Mesenteric fat pad (tissue), 1 donor: ENCODE measurements at regions not wholly inside any gene's neighbourhood (a gene's known extent, or its start where the extent isn't known, plus 50 kb on each side); places are given as distances from the start of the nearest gene placed in this dataset.
"Not testable (repeated sequence)": the region's sequence is repeated elsewhere in the genome, so short reads cannot be mapped to it uniquely, and the experiment has no call there.

Experiments
- DNase-seq: peaks from one replicate; pipeline ENCODE4 v3.0.0-alpha.2; 2020; ENCODE audit warnings: low spot score
- donor health status: DM: yes; HTN: yes; CAD: no.

DNA sequence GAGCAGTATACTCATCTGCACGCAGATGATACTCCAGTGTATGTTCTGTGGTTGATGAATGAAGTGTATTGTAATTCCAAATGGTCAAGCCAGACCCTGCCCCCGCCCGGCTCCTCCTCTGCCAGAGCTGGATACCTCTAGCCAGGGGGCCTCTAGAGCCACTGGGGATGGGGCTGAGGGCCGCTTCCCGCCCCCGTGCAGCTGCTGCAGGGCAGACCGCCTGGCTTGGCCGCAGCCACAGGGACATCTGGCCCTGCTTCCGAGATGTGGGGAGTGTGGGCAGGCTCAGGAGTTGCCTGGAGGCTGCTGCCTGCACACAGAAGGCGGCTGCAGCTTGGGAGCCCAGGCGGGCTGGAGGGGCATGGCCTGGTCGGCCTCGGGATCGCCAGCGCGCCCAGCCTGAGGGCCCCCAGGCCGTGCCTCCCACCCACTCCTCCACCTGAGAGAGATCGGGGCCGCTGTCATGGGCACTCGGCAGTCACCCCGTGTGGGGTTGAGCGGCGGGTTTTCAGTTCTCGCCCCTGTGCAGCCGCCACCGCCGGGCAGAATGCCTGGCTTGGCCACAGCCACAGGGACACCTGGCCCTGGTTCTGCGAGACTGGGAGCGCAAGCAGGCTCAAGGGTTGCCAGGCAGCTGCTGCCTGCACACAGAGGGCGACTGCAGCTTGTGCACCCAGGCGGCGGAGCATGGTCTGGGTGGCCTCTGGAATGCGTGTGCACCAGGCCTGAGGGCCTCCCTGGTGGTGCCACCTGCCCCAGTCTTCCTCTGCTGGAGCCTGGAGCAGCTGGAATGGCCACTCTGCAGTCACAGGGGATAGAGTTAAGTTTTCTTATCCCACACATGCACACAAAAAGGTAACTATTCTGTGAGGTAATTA, 1643.7 kb downstream of the SPATA31A7 start:
- DNase-seq = not testable (repeated sequence)

- not testable (repeated sequence) for DNase-seq
Measured at GRCh38 chr9:62837254-62837911, 1647.5 kb downstream of the SPATA31A7 start.

DNA sequence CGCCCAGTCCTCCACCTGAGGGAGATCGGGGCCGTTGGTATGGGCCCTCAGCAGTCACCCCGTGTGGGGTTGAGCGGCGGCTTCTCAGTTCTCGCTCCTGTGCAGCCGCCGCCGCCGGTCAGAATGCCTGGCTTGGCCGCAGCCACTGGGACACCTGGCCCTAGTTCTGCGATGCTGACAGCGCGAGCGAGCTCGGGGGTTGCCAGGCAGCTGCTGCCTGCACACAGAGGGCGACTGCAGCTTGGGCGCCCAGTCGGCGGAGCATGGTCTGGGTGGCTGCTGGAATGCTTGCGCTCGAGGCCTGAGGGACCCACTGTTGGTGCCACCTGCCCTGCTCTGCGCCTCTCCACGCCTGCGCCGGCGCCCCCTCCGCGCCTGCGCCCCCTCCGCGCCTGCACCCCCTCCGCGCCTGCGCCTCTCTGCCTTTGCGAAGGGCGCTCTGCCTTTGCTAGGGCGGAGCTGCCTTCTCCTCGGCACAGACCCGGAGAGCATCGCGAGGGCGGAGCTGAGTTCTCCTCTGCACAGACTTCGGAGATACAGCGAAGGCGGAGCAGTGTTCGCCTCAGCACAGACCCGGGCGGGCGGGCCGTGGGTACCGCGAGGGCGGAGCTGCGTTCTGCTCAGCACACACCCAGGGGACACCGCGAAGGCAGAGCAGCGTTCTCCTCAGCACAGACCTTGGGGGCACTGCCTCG, 1648.3 kb downstream of the SPATA31A7 start:
- DNase-seq = peak; percentile 96

DNA sequence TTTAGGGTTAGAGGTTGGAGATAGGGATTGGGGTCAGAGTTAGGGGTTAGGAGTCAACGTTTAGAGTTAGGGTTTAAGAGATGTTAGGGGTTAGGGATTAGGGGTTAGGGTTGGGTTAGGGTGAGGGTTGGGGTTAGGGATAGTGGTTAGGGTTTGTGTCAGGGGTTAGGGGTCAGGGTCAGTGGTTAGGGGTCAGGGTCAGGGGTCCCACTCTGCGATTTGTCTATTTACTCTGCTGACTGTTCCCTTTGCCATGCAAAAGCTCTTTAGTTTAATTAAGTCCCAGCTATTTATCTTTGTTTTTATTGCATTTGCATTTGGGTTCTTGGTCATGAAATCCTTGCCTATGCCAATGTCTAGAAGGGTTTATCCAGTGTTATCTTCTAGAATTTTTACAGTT, 1649.3 kb downstream of the SPATA31A7 start:
- DNase-seq = not testable (repeated sequence)

GRCh38 chr9:62843145-62843544, 1653.3 kb downstream of the SPATA31A7 start:
- not testable (repeated sequence) for DNase-seq

DNA sequence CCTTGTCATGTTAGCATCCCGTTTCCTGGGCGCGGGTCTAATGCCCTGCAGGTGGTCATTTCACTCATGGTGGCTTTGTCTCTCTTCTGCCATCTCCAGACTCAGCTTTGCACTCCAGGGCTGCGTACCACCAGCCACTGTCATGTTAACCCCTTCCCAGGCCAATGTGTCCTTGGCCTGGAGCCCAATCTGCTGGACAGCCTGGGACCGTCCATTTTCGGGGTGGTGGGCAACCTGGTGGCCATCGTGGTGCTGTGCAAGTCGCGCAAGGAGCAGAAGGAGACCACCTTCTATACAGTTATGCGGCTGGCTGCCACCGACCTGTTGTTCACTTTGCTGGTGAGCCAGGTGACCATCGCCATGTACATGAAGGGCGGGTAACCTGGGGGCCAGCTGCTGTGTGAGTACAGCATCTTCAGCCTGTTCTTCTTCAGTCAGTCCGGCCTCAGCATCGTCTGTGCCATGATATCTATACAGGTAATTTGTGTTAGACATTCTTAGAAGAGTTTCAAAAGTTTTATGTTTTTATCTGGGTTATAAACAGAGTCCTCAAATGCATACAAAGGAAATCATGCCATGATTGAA, 1654.0 kb downstream of the SPATA31A7 start:
- not testable (repeated sequence) for DNase-seq

DNA sequence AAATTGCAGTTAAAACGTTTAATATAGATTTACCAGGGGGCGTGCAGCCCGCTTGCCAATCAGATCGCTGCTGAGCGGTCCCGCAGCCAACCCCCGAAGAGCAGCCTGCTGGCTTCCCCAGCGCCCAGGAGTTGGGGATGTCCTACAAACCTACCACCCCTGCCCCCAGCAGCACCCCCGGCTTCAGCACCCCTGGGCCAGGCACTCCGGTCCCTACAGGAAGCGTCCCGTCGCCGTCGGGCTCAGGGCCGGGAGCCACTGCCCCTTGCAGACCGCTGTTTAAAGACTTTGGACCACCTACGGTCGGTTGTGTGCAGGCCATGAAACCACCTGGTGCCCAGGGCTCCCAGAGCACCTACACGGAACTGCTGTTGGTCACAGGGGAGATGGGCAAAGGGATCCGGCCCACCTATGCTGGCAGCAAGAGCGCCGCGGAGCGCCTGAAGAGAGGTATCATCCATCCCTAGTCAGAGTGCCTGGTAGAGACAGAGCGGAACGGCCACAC, 1654.9 kb downstream of the SPATA31A7 start:
- DNase-seq = not testable (repeated sequence)

DNA sequence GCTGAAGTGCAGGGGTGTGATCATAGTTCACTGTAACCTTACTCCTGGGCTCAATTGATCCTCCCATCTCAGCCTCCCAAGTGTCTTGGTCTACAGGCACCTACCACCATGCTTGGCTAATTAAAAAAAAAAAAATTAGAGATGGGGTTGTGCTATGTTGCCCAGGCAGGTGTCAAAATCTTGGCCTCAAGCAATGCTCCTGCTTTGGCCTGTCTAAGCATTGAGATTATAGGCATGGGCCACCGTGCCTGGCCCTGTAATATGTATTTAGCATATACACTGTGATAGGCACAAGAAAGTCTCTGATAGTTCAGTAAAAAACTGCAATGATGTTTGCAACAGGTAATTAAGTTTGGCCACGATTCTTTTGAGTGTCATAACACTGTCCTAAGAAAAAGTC, 1658.4 kb downstream of the SPATA31A7 start:
- not testable (repeated sequence) for DNase-seq

GRCh38 chr9:62849991-62850390, 1660.2 kb downstream of the SPATA31A7 start:
- DNase-seq = not testable (repeated sequence)

DNA sequence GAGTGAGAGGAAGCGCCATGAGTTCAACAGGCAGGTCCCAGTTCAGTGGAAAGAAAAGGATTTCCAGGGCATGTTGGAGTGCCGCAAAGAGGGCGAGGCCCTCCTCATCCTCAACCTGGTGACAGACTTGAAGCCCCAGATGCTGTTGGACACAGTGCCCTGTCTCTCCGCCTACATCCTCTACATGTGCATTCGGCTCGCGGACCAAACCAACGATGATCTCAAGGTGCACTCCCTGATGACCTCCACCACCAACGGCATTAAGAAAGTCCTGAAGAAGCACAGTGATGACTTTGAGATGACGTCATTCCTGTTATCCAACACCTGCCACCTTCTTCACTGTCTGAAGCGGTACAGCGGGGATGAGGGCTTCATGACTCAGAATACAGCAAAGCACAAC, 1667.4 kb downstream of the SPATA31A7 start:
- DNase-seq = not testable (repeated sequence)

GRCh38 chr9:62858240-62858639, 1668.4 kb downstream of the SPATA31A7 start:
- not testable (repeated sequence) for DNase-seq

- DNase-seq = not testable (repeated sequence)
Measured at GRCh38 chr9:62860939-62861860, 1671.4 kb downstream of the SPATA31A7 start.

DNA sequence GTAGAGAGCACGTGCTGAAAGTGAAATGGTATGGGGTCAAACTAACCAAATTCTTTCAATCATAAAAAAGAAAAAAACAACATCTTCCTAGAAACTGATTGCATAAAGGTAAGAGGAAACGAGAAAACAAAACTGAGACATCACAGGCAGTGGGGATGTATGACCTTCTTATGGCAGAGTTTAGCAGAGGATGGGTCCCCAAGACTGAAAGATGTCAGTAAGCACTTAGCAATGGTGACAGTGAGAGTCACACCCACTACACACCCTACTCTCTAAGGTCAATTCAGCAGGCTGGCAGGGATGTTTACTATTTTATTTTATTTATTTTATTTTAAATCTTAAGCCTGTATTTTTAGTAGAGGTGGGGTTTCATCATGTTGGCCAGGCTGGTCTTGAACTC, 1672.3 kb downstream of the SPATA31A7 start:
- DNase-seq = not testable (repeated sequence)

DNA sequence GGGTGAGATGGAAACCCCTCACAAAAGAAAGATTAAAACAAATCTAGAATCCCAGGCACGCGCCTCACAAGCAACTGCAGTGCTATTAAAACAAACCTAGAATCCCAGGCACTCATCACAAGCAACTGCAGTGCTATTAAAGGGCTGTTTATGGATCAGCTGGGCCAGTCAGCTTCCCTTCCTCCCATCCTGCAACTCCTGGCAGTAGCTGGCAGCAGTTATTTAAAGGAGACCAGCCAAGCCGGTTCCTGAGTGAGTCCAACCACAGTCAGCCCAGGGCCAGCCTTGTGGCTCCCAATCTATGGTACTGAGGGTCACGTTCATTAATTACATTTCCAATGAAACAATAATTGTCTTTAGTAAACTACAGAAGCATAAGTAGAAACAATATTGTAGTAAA, 1673.5 kb downstream of the SPATA31A7 start:
- not testable (repeated sequence) for DNase-seq

- not testable (repeated sequence) for DNase-seq
Measured at GRCh38 chr9:62863867-62864266, 1674.0 kb downstream of the SPATA31A7 start.

GRCh38 chr9:62864481-62865469, 1674.9 kb downstream of the SPATA31A7 start:
- DNase-seq = not testable (repeated sequence)

DNA sequence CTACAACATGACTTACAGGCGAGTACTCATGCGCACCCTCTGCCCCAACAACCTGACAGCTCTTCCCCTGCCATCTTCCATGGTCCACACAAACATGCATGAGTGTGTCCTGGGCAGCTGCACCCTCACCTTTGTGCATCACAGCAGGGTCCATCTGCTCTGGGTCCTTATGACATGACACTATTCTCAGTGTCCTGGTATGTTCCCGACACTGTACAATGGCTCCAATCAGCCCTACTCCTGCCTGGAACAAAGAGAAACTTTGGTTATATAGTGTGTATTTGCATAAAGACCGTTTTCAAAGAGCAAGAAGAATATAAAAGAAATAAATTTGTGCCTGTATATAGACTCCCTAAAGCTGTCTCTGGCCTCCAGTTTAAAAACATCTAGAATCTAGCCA, 1679.2 kb downstream of the SPATA31A7 start:
- DNase-seq = not testable (repeated sequence)

DNA sequence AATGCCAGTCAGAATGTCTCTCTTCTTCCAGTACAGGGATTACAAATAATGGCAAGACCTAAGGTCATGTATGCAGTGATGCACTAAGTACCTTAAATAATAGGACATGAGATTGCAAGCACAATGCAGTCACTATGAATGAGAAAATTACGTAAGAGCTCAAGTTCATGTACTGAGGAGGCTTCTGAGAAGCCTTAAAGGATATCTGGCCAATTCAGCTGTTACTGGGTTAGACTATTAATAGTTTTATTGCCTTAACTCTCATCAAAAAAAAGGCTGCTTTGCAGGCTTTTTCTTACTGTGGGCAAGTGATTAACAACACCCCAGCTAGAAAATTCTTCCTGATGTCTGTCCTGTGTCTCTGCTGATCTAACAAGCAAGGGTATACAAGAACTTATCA, 1681.9 kb downstream of the SPATA31A7 start:
- DNase-seq = not testable (repeated sequence)

- not testable (repeated sequence) for DNase-seq
Measured at GRCh38 chr9:62874213-62874612, 1684.4 kb downstream of the SPATA31A7 start.
